Heart right ventricle (tissue), 16 donors: ENCODE measurements at regions not wholly inside any gene's neighbourhood (a gene's known extent, or its start where the extent isn't known, plus 50 kb on each side); places are given as distances from the start of the nearest gene placed in this dataset.
"Not testable (repeated sequence)": the region's sequence is repeated elsewhere in the genome, so short reads cannot be mapped to it uniquely, and the experiment has no call there.

ENCODE experiments used
- ATAC-seq, 8 donors: fragments of 200-7000 bp; cut with Tn5 transposase; one replicate each; pipeline ENCODE4 v1.9.1; 2020; ENCODE audit warnings: mild to moderate bottlenecking in 8 of 8, moderate library complexity in 8 of 8, moderate number of reproducible peaks in 1 of 8
- DNase-seq, 2 donors: peaks; one replicate each; pipeline ENCODE4 v3.0.0-alpha.2; 2020
- H3K27ac ChIP-seq, 10 donors: fragments of 200-600 bp; sonication (generic) in 2 of 10; one replicate each; pipeline versions ENCODE4 v1.5.0 to v1.8.0; 2020 to 2022; ENCODE audit warnings: mild to moderate bottlenecking in 3 of 10
- H3K27me3 ChIP-seq, 7 donors: fragments of 200-600 bp; one replicate each; pipeline ENCODE4 v1.8.0; 2021 to 2022; ENCODE audit warnings: mild to moderate bottlenecking in 2 of 7
- H3K36me3 ChIP-seq, 9 donors: fragments of 200-600 bp; sonication (generic) in 1 of 9; one replicate each; pipeline versions ENCODE4 v1.5.0 to v1.8.0; 2020 to 2022; ENCODE audit warnings: mild to moderate bottlenecking in 2 of 9
- H3K4me1 ChIP-seq, 9 donors: fragments of 200-600 bp; sonication (generic) in 1 of 9; one replicate each; pipeline versions ENCODE4 v1.5.0 to v1.8.0; 2020 to 2022; ENCODE audit warnings: mild to moderate bottlenecking in 4 of 9
- H3K4me3 ChIP-seq, 10 donors: fragments of 200-600 bp; sonication (generic) in 2 of 10; one replicate each; pipeline versions ENCODE4 v1.5.0 to v1.8.0; 2020 to 2022; ENCODE audit warnings: mild to moderate bottlenecking in 7 of 10, moderate library complexity in 2 of 10
- H3K9me3 ChIP-seq, 11 donors: fragments of 200-600 bp in 10 of 11; sonication (generic) in 2 of 11; one replicate each; pipeline versions ENCODE4 v1.5.0 to v1.8.0; 2013 to 2022; ENCODE audit warnings: mild to moderate bottlenecking in 2 of 11, control low read depth in 1 of 11, moderate library complexity in 1 of 11
- CTCF ChIP-seq, 9 donors: fragments of 200-600 bp; sonication (generic) in 2 of 9; IDR thresholded peaks; one replicate each; pipeline versions ENCODE4 v1.5.0 to v1.8.0; 2021 to 2022; ENCODE audit warnings: antibody characterized with exemption in 9 of 9, mild to moderate bottlenecking in 5 of 9, moderate library complexity in 1 of 9
- WGBS, 2 donors: extraction: QIAGEN DNeasy Blood & Tissue Kit; methylation state at CpG; one replicate each; pipeline ENCODE4 v1.1.7; 2013; ENCODE audit warnings: inconsistent platforms in 1 of 2; 5-methylcytosine and 5-hydroxymethylcytosine counted together
- intact Hi-C, 10 donors: fragments of 100-400 bp; cut with DNase I; formaldehyde crosslinking; loops; one replicate each; pipeline versions ENCODE4 v1.11.1 to v1.14.2; 2022
- donor health status: Arrhythmogenic right ventricular cardiomyopathy.
- donor health status: ischemic (EF 13 %, LVEDD 7.1; RV severe dilation, severe dysfunction).
- donor health status: healthy with polysubstance abuse.
- donor health status: DM: no; HTN: yes; CAD: no.
- donor health status: DM: no; HTN: no; CAD: no.
- donor health status: ischemic (EF 25% LVEDD 6.9; RV normal size, moderate dysfunction).
- donor health status: ischemic (EF 25% LVEDD 5.7; RV mildly dilated, moderate dysfunction).
- donor health status: healthy.
- donor health status: DM: yes; HTN: yes; CAD: no.
- donor health status: Ischemic cardiomyopathy.
- donor health status: ischemic (EF 35%, LVEDD 5.7; RV mildly dilated, moderate dysfunction).
- donor health status: nonischemic (EF 11% LVEDD 7.7; RV severe dilation, severe dysfunction).
- donor health status: DM: yes; HTN: yes; CAD: no.
- donor health status: PGD.
- donor health status: ischemic (EF 29% LVEDD 5.4; RV normal size, mild dysfunction).
- donor health status: nonischemic (EF 23%, LVEDD 6.1; RV moderate dilation, normal function).

- no peak for TF ChIP-seq CTCF (IDR thresholded peaks at IDR 0.05)
- no peaks in the 10 kb centered on the region for H3K9me3 ChIP-seq
- WGBS, 2 donors: 93 to 94% methylated on average over 10 of the region's 10 CpGs
- no peak for ATAC-seq
- H3K36me3 ChIP-seq: no peaks in the 10 kb centered on the region
- H3K4me3 ChIP-seq: no peak overlapping the region
- no peaks in the 10 kb centered on the region for H3K4me1 ChIP-seq
- H3K27ac ChIP-seq: no peak overlapping the region
- peaks cover 0 to 6% (median 0%) of the 10 kb centered on the region in 7 donors for H3K27me3 ChIP-seq
- intact Hi-C loops: no loop called here
- DNase-seq: no peak
These were observed 147.7 kb upstream of the WSCD1 start for GRCh38 chr17:5922476-5922875.

DNA sequence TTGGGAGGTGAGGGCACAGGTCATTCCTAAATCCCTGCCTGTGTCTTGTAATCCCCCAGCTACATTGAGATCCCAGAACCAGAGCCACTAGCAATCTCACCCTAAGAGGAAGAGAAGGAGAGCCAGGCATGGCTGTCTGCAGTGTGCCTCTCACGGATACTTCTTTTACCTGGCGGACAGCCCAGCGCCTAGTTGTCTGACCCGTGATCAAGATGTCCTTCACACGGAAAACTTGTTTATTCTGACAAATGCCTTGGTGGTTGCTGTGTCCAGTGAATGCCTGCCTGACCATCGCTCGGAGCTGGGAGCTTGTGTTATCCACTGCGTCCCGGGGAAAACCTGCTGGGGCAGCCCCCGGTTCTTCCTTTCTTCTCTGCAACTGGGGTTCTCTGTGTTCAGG lies 140.5 kb upstream of the WSCD1 start:
- peaks cover 0 to 8% (median 0%) of the 10 kb centered on the region in 11 donors for H3K9me3 ChIP-seq
- intact Hi-C loops: no loop called here
- no peak overlapping the region for H3K4me3 ChIP-seq
- WGBS, 2 donors: 89 to 92% methylated on average over 10 of the region's 10 CpGs
- no peak for DNase-seq
- TF ChIP-seq CTCF (IDR thresholded peaks at IDR 0.05): no peak
- no peak for ATAC-seq
- no peak overlapping the region for H3K27ac ChIP-seq
- H3K27me3 ChIP-seq: peaks cover 0 to 19% (median 0%) of the 10 kb centered on the region in 7 donors
- H3K4me1 ChIP-seq: no peaks in the 10 kb centered on the region
- H3K36me3 ChIP-seq: no peaks in the 10 kb centered on the region

DNA sequence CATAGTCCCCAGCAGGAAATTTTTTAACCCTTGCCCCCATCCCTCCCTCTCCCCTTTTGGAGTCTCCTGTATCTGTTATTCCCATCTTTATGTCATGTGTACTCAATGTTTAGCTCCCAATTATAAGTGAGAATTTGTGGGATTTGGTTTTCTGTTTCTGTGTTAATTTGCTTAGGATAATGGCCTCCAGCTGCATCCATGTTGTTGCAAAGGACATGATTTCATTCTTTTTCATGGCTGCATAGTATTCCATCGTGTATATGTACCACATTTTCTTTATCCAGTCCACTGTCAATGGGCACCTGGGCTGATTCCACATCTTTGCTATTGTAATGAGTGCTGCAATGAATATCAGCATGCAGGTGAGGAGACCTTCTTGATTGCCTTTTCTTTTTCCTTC lies 139.6 kb upstream of the WSCD1 start:
- H3K27ac ChIP-seq, ATAC-seq, H3K4me3 ChIP-seq, H3K9me3 ChIP-seq, H3K4me1 ChIP-seq, DNase-seq, intact Hi-C loops, H3K36me3 ChIP-seq: not testable (repeated sequence)
- WGBS, 2 donors: 45 to 57% methylated on average over 1 of the region's 1 CpG
- peaks cover 0 to 19% (median 5%) of the 10 kb centered on the region in 7 donors for H3K27me3 ChIP-seq

DNA sequence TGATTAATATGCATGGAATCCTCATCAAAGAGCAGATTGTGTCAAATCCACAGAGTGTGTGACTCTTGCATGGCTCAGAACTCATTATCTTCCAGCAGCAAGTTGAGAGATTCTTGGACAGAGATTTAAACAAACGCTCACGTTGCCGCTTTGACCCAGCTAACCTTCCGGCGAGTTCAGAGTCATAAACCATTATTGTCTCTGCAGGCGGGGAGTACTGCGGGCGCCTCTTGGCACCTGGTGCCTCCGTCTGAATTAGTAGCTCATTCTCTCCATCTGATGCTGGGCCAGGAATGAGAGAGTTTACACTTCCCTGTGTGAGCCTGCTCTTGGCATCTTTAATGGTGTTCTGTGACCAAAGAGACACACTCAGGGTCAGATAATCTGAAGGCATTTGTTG lies 138.6 kb upstream of the WSCD1 start:
- peaks cover 0 to 16% (median 0%) of the 10 kb centered on the region in 11 donors for H3K9me3 ChIP-seq
- TF ChIP-seq CTCF (IDR thresholded peaks at IDR 0.05): no peak
- intact Hi-C loops: no loop called here
- peaks cover 0 to 19% (median 8%) of the 10 kb centered on the region in 7 donors for H3K27me3 ChIP-seq
- H3K4me1 ChIP-seq: no peaks in the 10 kb centered on the region
- no peak for DNase-seq
- H3K27ac ChIP-seq: no peak overlapping the region
- WGBS, 2 donors: 61 to 75% methylated on average over 9 of the region's 9 CpGs
- ATAC-seq: no peak
- no peak overlapping the region for H3K4me3 ChIP-seq
- H3K36me3 ChIP-seq: no peaks in the 10 kb centered on the region

GRCh38 chr17:5933430-5933829 lies 136.7 kb upstream of the WSCD1 start:
- Histone ChIP-seq H3K27ac (no peak overlapping the region), H3K9me3 (peaks cover 0 to 16% (median 0%) of the 10 kb centered on the region in 11 donors), H3K4me1 (no peaks in the 10 kb centered on the region), H3K4me3 (no peak overlapping the region), H3K27me3 (peaks cover 0 to 17% (median 8%) of the 10 kb centered on the region in 7 donors), H3K36me3 (no peaks in the 10 kb centered on the region)
- TF ChIP-seq CTCF (IDR thresholded peaks at IDR 0.05): no peak
- intact Hi-C loops: no loop called here
- no peak for DNase-seq
- 68% methylated on average over 7 of the region's 7 CpGs for WGBS, 2 donors
- ATAC-seq: no peak
